HG03045 (cell line): ENCODE measurements at regions not wholly inside any gene's neighbourhood (a gene's known extent, or its start where the extent isn't known, plus 50 kb on each side); places are given as distances from the start of the nearest gene placed in this dataset.
"Not testable (repeated sequence)": the region's sequence is repeated elsewhere in the genome, so short reads cannot be mapped to it uniquely, and the experiment has no call there.

Experiments
- ATAC-seq: cut with Tn5 transposase; IDR thresholded peaks from one replicate; pipeline ENCODE4 v1.9.1; 2021; ENCODE audit warnings: mild to moderate bottlenecking, moderate library complexity; ENCODE audit not compliant: unreplicated experiment

GRCh38 chr18:21928925-21929324 is 188.3 kb downstream of the MIB1 start:
- no peak for ATAC-seq

GRCh38 chr18:21930177-21930576 is 189.6 kb downstream of the MIB1 start:
- no peak for ATAC-seq

GRCh38 chr18:21933931-21934765 is 193.6 kb downstream of the MIB1 start:
- ATAC-seq, result no peak

- ATAC-seq, result no peak
Observed at GRCh38 chr18:21934766-21935015, 194.1 kb downstream of the MIB1 start.

GRCh38 chr18:21943456-21943855 is 202.9 kb downstream of the MIB1 start:
- no peak for ATAC-seq

- ATAC-seq, result no peak
Observed at GRCh38 chr18:21949326-21950015, 208.9 kb downstream of the MIB1 start.

GRCh38 chr18:21955757-21956652 is 213.4 kb upstream of the GATA6 start:
- peak; percentile 90 for ATAC-seq

- no peak for ATAC-seq
Observed at GRCh38 chr18:21958263-21958662, 211.1 kb upstream of the GATA6 start.

- no peak for ATAC-seq
Observed at GRCh38 chr18:21958707-21959450, 210.5 kb upstream of the GATA6 start.

- ATAC-seq, result no peak
Observed at GRCh38 chr18:21960189-21960588, 209.2 kb upstream of the GATA6 start.

GRCh38 chr18:21963336-21963735 is 206.1 kb upstream of the GATA6 start:
- ATAC-seq, result no peak

GRCh38 chr18:21968338-21968737 is 201.1 kb upstream of the GATA6 start:
- ATAC-seq, result no peak

GRCh38 chr18:21972281-21972680 is 197.1 kb upstream of the GATA6 start:
- no peak for ATAC-seq

GRCh38 chr18:21975954-21976353 is 193.4 kb upstream of the GATA6 start:
- not testable (repeated sequence) for ATAC-seq

- no peak for ATAC-seq
Observed at GRCh38 chr18:21978546-21979170, 190.7 kb upstream of the GATA6 start.

- ATAC-seq, result no peak
Observed at GRCh38 chr18:21979171-21979560, 190.2 kb upstream of the GATA6 start.

- ATAC-seq, result no peak
Observed at GRCh38 chr18:21979759-21980158, 189.6 kb upstream of the GATA6 start.

GRCh38 chr18:21980744-21981143 is 188.6 kb upstream of the GATA6 start:
- ATAC-seq, result no peak

GRCh38 chr18:21981489-21981888 is 187.9 kb upstream of the GATA6 start:
- not testable (repeated sequence) for ATAC-seq

GRCh38 chr18:21991081-21991534 is 178.3 kb upstream of the GATA6 start:
- no peak for ATAC-seq
